ENCODE measurements at regions not wholly inside any gene's neighbourhood (a gene's known extent, or its start where the extent isn't known, plus 50 kb on each side); places are given as distances from the start of the nearest gene placed in this dataset.

GRCh38 chr7:156121434-156121833 is 309.2 kb upstream of the SHH start:
- CTCF ChIA-PET: no interaction called here
- ATAC-seq: no peak
- Mint-ChIP-seq H3K27me3 (no peaks in the 10 kb centered on the region), H3K36me3 (no peaks in the 10 kb centered on the region), H3K4me3 (no peak overlapping the region), H3K4me1 (no peaks in the 10 kb centered on the region), H3K9me3 (ENCODE audit: low read depth) (no peaks in the 10 kb centered on the region), H3K27ac (no peak overlapping the region)
- DNase-seq: no peak

GRCh38 chr7:156120552-156120951 is 308.3 kb upstream of the SHH start:
- CTCF ChIA-PET: no interaction called here
- DNase-seq: no peak
- Mint-ChIP-seq H3K4me3 (no peak overlapping the region), H3K27me3 (no peaks in the 10 kb centered on the region), H3K36me3 (no peaks in the 10 kb centered on the region), H3K4me1 (no peaks in the 10 kb centered on the region), H3K27ac (no peak overlapping the region), H3K9me3 (ENCODE audit: low read depth) (no peaks in the 10 kb centered on the region)
- ATAC-seq: no peak

GRCh38 chr7:156119771-156120170 is 307.5 kb upstream of the SHH start:
- Mint-ChIP-seq H3K36me3 (no peaks in the 10 kb centered on the region), H3K27me3 (no peaks in the 10 kb centered on the region), H3K4me1 (no peaks in the 10 kb centered on the region), H3K27ac (no peak overlapping the region), H3K4me3 (no peak overlapping the region), H3K9me3 (ENCODE audit: low read depth) (no peaks in the 10 kb centered on the region)
- ATAC-seq (no peak), DNase-seq (no peak)
- CTCF ChIA-PET: no interaction called here

GRCh38 chr7:156118248-156118645 is 306.0 kb upstream of the SHH start:
- Mint-ChIP-seq H3K4me1 (no peaks in the 10 kb centered on the region), H3K36me3 (no peaks in the 10 kb centered on the region), H3K9me3 (ENCODE audit: low read depth) (no peaks in the 10 kb centered on the region), H3K4me3 (no peak overlapping the region), H3K27me3 (no peaks in the 10 kb centered on the region), H3K27ac (no peak overlapping the region)
- DNase-seq (no peak), ATAC-seq (no peak)
- CTCF ChIA-PET: no interaction called here

- H3K27ac Mint-ChIP-seq: no peak overlapping the region
- CTCF ChIA-PET: no interaction called here
- no peak for DNase-seq
- no peak for ATAC-seq
- no peaks in the 10 kb centered on the region for H3K9me3 Mint-ChIP-seq (ENCODE audit: low read depth)
- no peaks in the 10 kb centered on the region for H3K27me3 Mint-ChIP-seq
- no peak overlapping the region for H3K4me3 Mint-ChIP-seq
- H3K4me1 Mint-ChIP-seq: no peaks in the 10 kb centered on the region
- no peaks in the 10 kb centered on the region for H3K36me3 Mint-ChIP-seq
Observed at GRCh38 chr7:156117542-156118247, 305.4 kb upstream of the SHH start.

GRCh38 chr7:156116514-156117215 is 304.4 kb upstream of the SHH start:
- no peak for DNase-seq
- CTCF ChIA-PET: no interaction called here
- Mint-ChIP-seq H3K4me1 (no peaks in the 10 kb centered on the region), H3K4me3 (no peak overlapping the region), H3K27me3 (no peaks in the 10 kb centered on the region), H3K27ac (no peak overlapping the region), H3K9me3 (ENCODE audit: low read depth) (no peaks in the 10 kb centered on the region), H3K36me3 (no peaks in the 10 kb centered on the region)
- no peak for ATAC-seq

GRCh38 chr7:156115582-156115981 is 303.3 kb upstream of the SHH start:
- Mint-ChIP-seq H3K36me3 (no peaks in the 10 kb centered on the region), H3K4me3 (no peak overlapping the region), H3K4me1 (no peaks in the 10 kb centered on the region), H3K9me3 (ENCODE audit: low read depth) (no peaks in the 10 kb centered on the region), H3K27me3 (no peaks in the 10 kb centered on the region), H3K27ac (no peak overlapping the region)
- DNase-seq: no peak
- no peak for ATAC-seq
- CTCF ChIA-PET: no interaction called here

GRCh38 chr7:156113731-156114130 is 301.5 kb upstream of the SHH start:
- H3K4me3 Mint-ChIP-seq: no peak overlapping the region
- H3K27me3 Mint-ChIP-seq: no peaks in the 10 kb centered on the region
- H3K9me3 Mint-ChIP-seq (ENCODE audit: low read depth): no peaks in the 10 kb centered on the region
- CTCF ChIA-PET: no interaction called here
- no peaks in the 10 kb centered on the region for H3K36me3 Mint-ChIP-seq
- no peaks in the 10 kb centered on the region for H3K4me1 Mint-ChIP-seq
- H3K27ac Mint-ChIP-seq: no peak overlapping the region
- DNase-seq: no peak
- no peak for ATAC-seq

GRCh38 chr7:156109988-156110387 is 297.7 kb upstream of the SHH start:
- no peaks in the 10 kb centered on the region for H3K36me3 Mint-ChIP-seq
- H3K27ac Mint-ChIP-seq: no peak overlapping the region
- no peaks in the 10 kb centered on the region for H3K27me3 Mint-ChIP-seq
- DNase-seq (no peak), ATAC-seq (no peak)
- H3K4me3 Mint-ChIP-seq: no peak overlapping the region
- H3K9me3 Mint-ChIP-seq (ENCODE audit: low read depth): no peaks in the 10 kb centered on the region
- no peaks in the 10 kb centered on the region for H3K4me1 Mint-ChIP-seq
- CTCF ChIA-PET: interaction anchor here (0.7 kb wide), 1 partner anchor 707 kb away, joined by 4 read pairs; no protein-coding TSS in a partner anchor

GRCh38 chr7:156109076-156109475 is 296.8 kb upstream of the SHH start:
- ATAC-seq: no peak
- H3K27me3 Mint-ChIP-seq: no peaks in the 10 kb centered on the region
- no peak overlapping the region for H3K27ac Mint-ChIP-seq

GRCh38 chr7:156107957-156108356 is 295.7 kb upstream of the SHH start:
- Mint-ChIP-seq H3K4me1 (no peaks in the 10 kb centered on the region), H3K9me3 (ENCODE audit: low read depth) (no peaks in the 10 kb centered on the region), H3K27ac (no peak overlapping the region), H3K36me3 (no peaks in the 10 kb centered on the region), H3K27me3 (no peaks in the 10 kb centered on the region), H3K4me3 (no peak overlapping the region)
- DNase-seq (no peak), ATAC-seq (no peak)
- CTCF ChIA-PET: no interaction called here

More at GRCh38 chr7:156109076-156109475, 296.8 kb upstream of the SHH start:
- Mint-ChIP-seq H3K9me3 (ENCODE audit: low read depth) (no peaks in the 10 kb centered on the region), H3K4me1 (no peaks in the 10 kb centered on the region), H3K36me3 (no peaks in the 10 kb centered on the region), H3K4me3 (no peak overlapping the region)
- no peak for DNase-seq
- CTCF ChIA-PET: no interaction called here

- Mint-ChIP-seq H3K4me1 (no peaks in the 10 kb centered on the region), H3K36me3 (no peaks in the 10 kb centered on the region), H3K27me3 (no peaks in the 10 kb centered on the region), H3K4me3 (no peak overlapping the region), H3K27ac (no peak overlapping the region), H3K9me3 (ENCODE audit: low read depth) (no peaks in the 10 kb centered on the region)
- CTCF ChIA-PET: no interaction called here
- no peak for DNase-seq
- no peak for ATAC-seq
Observed at GRCh38 chr7:156106107-156106426, 293.8 kb upstream of the SHH start.

- H3K9me3 Mint-ChIP-seq (ENCODE audit: low read depth): no peaks in the 10 kb centered on the region
- no peaks in the 10 kb centered on the region for H3K4me1 Mint-ChIP-seq
- H3K27ac Mint-ChIP-seq: no peak overlapping the region
- ATAC-seq: no peak
- no peak overlapping the region for H3K4me3 Mint-ChIP-seq
- H3K36me3 Mint-ChIP-seq: no peaks in the 10 kb centered on the region
- CTCF ChIA-PET: no interaction called here
- no peak for DNase-seq
- H3K27me3 Mint-ChIP-seq: no peaks in the 10 kb centered on the region
Observed at GRCh38 chr7:156105337-156106106, 293.3 kb upstream of the SHH start.

Measured in activated CD8-positive, alpha-beta memory T cell treated with anti-CD3 and anti-CD28 coated beads, Interleukin-2, amount 10 ng/mL, durations not matched to agents 7 days and 5 days (primary cell).